Activated CD8-positive, alpha-beta T cell treated with anti-CD3 and anti-CD28 coated beads for 36 hours (primary cell): ENCODE measurements at regions not wholly inside any gene's neighbourhood (a gene's known extent, or its start where the extent isn't known, plus 50 kb on each side); places are given as distances from the start of the nearest gene placed in this dataset.

Source experiments
- ATAC-seq: fragments of 200-7000 bp; cut with Tn5 transposase; one replicate; pipeline ENCODE4 v1.10.0; 2021; ENCODE audit warnings: mild to moderate bottlenecking, moderate library complexity
- CTCF ChIA-PET: fragments of 350-600 bp; sonication (Branson Sonifier 250); formaldehyde crosslinking; loops from one replicate; lab custom pipeline; 2021; ENCODE audit warnings: antibody characterized with exemption; lab: Charles Lee
- POLR2A ChIA-PET: fragments of 350-600 bp; sonication (Branson Sonifier 250); formaldehyde crosslinking; loops from one replicate; lab custom pipeline; 2021; ENCODE audit warnings: antibody characterized with exemption; lab: Charles Lee
- DNase-seq: peaks from one replicate; pipeline ENCODE4 v3.0.0-alpha.2; 2020
- H3K27ac Mint-ChIP-seq: one replicate; pipeline ENCODE4 v1.8.0; 2021; ENCODE audit warnings: mild to moderate bottlenecking, mixed read lengths
- H3K27me3 Mint-ChIP-seq: one replicate; pipeline ENCODE4 v1.8.0; 2021; ENCODE audit warnings: mixed read lengths
- H3K36me3 Mint-ChIP-seq: one replicate; pipeline ENCODE4 v1.8.0; 2021; ENCODE audit warnings: low read depth, mixed read lengths
- H3K4me1 Mint-ChIP-seq: one replicate; pipeline ENCODE4 v1.8.0; 2021; ENCODE audit warnings: low read depth, mixed read lengths
- H3K4me3 Mint-ChIP-seq: one replicate; pipeline ENCODE4 v1.8.0; 2021; ENCODE audit warnings: mild to moderate bottlenecking, moderate library complexity, mixed read lengths
- H3K9me3 Mint-ChIP-seq: one replicate; pipeline ENCODE4 v1.8.0; 2021; ENCODE audit warnings: mixed read lengths
- CTCF ChIP-seq: fragments of 200-600 bp; IDR thresholded peaks from one replicate; pipeline ENCODE4 v1.8.0; 2022; ENCODE audit warnings: antibody characterized with exemption, mild to moderate bottlenecking
- intact Hi-C: fragments of 100-400 bp; cut with micrococcal nuclease; formaldehyde crosslinking; loops from one replicate; pipeline ENCODE4 v1.10.0; 2022

GRCh38 chr12:19792028-19792427, 352.7 kb downstream of the AEBP2 start:
- ATAC-seq (peak; percentile 62), DNase-seq (peak; percentile 22)
- H3K4me3 Mint-ChIP-seq = no peak overlapping the region
- no peak overlapping the region for H3K27ac Mint-ChIP-seq
- H3K27me3 Mint-ChIP-seq = no peaks in the 10 kb centered on the region
- intact Hi-C loops = loop anchor here (5.0 kb wide), 1 partner anchor 40 kb away; no protein-coding TSS in a partner anchor
- ChIA-PET POLR2A (no interaction called here), CTCF (interaction anchor here (0.7 kb wide), 1 partner anchor 34 kb away, joined by 3 read pairs; no protein-coding TSS in a partner anchor)
- peaks cover 4% of the 10 kb centered on the region for H3K36me3 Mint-ChIP-seq
- H3K4me1 Mint-ChIP-seq = peaks cover 35% of the 10 kb centered on the region
- peaks cover 8% of the 10 kb centered on the region for H3K9me3 Mint-ChIP-seq
- TF ChIP-seq CTCF = no peak

GRCh38 chr12:19794116-19794515, 354.8 kb downstream of the AEBP2 start:
- no peak for ATAC-seq
- Mint-ChIP-seq H3K4me3 (no peak overlapping the region), H3K27me3 (no peaks in the 10 kb centered on the region), H3K27ac (no peak overlapping the region), H3K4me1 (peaks cover 38% of the 10 kb centered on the region), H3K36me3 (peaks cover 6% of the 10 kb centered on the region), H3K9me3 (peaks cover under 1% of the 10 kb centered on the region)
- intact Hi-C loops = loop anchor here (5.0 kb wide), 1 partner anchor 38 kb away; no protein-coding TSS in a partner anchor
- no peak for DNase-seq
- CTCF ChIA-PET = no interaction called here
- POLR2A ChIA-PET = interaction anchor here (0.6 kb wide), 1 partner anchor 66 kb away, joined by 3 read pairs; no protein-coding TSS in a partner anchor
- no peak for TF ChIP-seq CTCF

DNA sequence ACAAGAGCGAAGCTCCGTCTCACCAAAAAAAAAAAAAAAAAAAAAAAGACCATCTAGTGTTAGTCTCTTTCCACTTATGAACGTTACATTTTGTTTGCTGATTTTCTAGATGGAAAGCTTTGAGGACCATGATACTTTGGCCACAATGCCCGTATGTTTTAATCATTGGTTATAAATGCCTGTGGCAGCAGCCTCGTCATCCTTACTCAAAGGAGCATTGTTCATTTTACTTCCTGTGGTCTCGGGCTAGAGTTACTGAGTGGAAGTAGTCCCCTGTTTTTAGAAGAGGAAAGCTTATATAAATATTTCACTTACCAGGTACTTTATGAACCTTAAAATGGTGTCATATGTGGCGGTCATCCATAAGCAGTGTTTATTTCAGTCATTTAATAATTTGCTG, 359.9 kb downstream of the AEBP2 start:
- peaks cover 5% of the 10 kb centered on the region for H3K9me3 Mint-ChIP-seq
- ATAC-seq (no peak), DNase-seq (no peak)
- peaks cover 40% of the 10 kb centered on the region for H3K4me1 Mint-ChIP-seq
- peaks cover 9% of the 10 kb centered on the region for H3K36me3 Mint-ChIP-seq
- no peak for TF ChIP-seq CTCF
- ChIA-PET POLR2A (interaction anchor here (0.6 kb wide), 1 partner anchor 546 kb away, joined by 4 read pairs; no protein-coding TSS in a partner anchor), CTCF (no interaction called here)
- no peak overlapping the region for H3K4me3 Mint-ChIP-seq
- H3K27me3 Mint-ChIP-seq = no peaks in the 10 kb centered on the region
- intact Hi-C loops = loop anchor here (5.0 kb wide), 1 partner anchor 122 kb away; no protein-coding TSS in a partner anchor
- H3K27ac Mint-ChIP-seq = peak overlapping the region; percentile 92

- intact Hi-C loops = loop anchor here (2.0 to 5.0 kb wide), 2 partner anchors 33 to 123 kb away; no protein-coding TSS in a partner anchor
- Mint-ChIP-seq H3K27ac (peak overlapping the region; percentile 92), H3K9me3 (peaks cover 5% of the 10 kb centered on the region), H3K4me3 (no peak overlapping the region), H3K36me3 (peaks cover 9% of the 10 kb centered on the region), H3K4me1 (peaks cover 40% of the 10 kb centered on the region), H3K27me3 (no peaks in the 10 kb centered on the region)
- TF ChIP-seq CTCF = no peak
- no peak for ATAC-seq
- POLR2A ChIA-PET = interaction anchor here (0.6 kb wide), 1 partner anchor 545 kb away, joined by 4 read pairs; no protein-coding TSS in a partner anchor
- no peak for DNase-seq
- CTCF ChIA-PET = no interaction called here
These were observed 360.8 kb downstream of the AEBP2 start for GRCh38 chr12:19799895-19800602.

- DNase-seq (no peak), ATAC-seq (peak; percentile 90)
- intact Hi-C loops = loop anchor here (2.0 kb wide), 1 partner anchor 32 kb away; no protein-coding TSS in a partner anchor
- H3K36me3 Mint-ChIP-seq = peaks cover 9% of the 10 kb centered on the region
- no peak for TF ChIP-seq CTCF
- no peaks in the 10 kb centered on the region for H3K27me3 Mint-ChIP-seq
- POLR2A ChIA-PET = no interaction called here
- CTCF ChIA-PET = no interaction called here
- peaks cover 40% of the 10 kb centered on the region for H3K4me1 Mint-ChIP-seq
- H3K9me3 Mint-ChIP-seq = peaks cover 5% of the 10 kb centered on the region
- no peak overlapping the region for H3K4me3 Mint-ChIP-seq
- peak overlapping the region; percentile 85 for H3K27ac Mint-ChIP-seq
These were observed 361.6 kb downstream of the AEBP2 start for GRCh38 chr12:19800884-19801283.
